ENCODE measurements at regions not wholly inside any gene's neighbourhood (a gene's known extent, or its start where the extent isn't known, plus 50 kb on each side); places are given as distances from the start of the nearest gene placed in this dataset.

GRCh38 chr2:67851956-67852824 lies 210.6 kb downstream of the C1D start:
- no peaks in the 10 kb centered on the region for H3K9me3 ChIP-seq (ENCODE audit: low read length)
- no peak overlapping the region for H3K9ac ChIP-seq (ENCODE audit: low read length)
- H2AFZ ChIP-seq (ENCODE audit: low read depth, low read length) = no peak overlapping the region
- no peaks in the 10 kb centered on the region for H3F3A ChIP-seq (ENCODE audit: insufficient read depth, low read length, poor library complexity, severe bottlenecking)
- TF ChIP-seq POLR2AphosphoS5 (IDR thresholded peaks at IDR 0.05) = no peak
- no peak for TF ChIP-seq RAD21 (conservative IDR thresholded peaks at IDR 0.05)
- TF ChIP-seq EP300 (conservative IDR thresholded peaks at IDR 0.05; ENCODE audit: poor library complexity, severe bottlenecking) = no peak
- TF ChIP-seq, protein P1, sequence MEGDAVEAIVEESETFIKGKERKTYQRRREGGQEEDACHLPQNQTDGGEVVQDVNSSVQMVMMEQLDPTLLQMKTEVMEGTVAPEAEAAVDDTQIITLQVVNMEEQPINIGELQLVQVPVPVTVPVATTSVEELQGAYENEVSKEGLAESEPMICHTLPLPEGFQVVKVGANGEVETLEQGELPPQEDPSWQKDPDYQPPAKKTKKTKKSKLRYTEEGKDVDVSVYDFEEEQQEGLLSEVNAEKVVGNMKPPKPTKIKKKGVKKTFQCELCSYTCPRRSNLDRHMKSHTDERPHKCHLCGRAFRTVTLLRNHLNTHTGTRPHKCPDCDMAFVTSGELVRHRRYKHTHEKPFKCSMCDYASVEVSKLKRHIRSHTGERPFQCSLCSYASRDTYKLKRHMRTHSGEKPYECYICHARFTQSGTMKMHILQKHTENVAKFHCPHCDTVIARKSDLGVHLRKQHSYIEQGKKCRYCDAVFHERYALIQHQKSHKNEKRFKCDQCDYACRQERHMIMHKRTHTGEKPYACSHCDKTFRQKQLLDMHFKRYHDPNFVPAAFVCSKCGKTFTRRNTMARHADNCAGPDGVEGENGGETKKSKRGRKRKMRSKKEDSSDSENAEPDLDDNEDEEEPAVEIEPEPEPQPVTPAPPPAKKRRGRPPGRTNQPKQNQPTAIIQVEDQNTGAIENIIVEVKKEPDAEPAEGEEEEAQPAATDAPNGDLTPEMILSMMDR (IDR thresholded peaks at IDR 0.05; ENCODE audit: poor library complexity, severe bottlenecking) = no peak
- no peak for TF ChIP-seq SMC3 (conservative IDR thresholded peaks at IDR 0.05; ENCODE audit: poor library complexity)
- TF ChIP-seq, protein P2, sequence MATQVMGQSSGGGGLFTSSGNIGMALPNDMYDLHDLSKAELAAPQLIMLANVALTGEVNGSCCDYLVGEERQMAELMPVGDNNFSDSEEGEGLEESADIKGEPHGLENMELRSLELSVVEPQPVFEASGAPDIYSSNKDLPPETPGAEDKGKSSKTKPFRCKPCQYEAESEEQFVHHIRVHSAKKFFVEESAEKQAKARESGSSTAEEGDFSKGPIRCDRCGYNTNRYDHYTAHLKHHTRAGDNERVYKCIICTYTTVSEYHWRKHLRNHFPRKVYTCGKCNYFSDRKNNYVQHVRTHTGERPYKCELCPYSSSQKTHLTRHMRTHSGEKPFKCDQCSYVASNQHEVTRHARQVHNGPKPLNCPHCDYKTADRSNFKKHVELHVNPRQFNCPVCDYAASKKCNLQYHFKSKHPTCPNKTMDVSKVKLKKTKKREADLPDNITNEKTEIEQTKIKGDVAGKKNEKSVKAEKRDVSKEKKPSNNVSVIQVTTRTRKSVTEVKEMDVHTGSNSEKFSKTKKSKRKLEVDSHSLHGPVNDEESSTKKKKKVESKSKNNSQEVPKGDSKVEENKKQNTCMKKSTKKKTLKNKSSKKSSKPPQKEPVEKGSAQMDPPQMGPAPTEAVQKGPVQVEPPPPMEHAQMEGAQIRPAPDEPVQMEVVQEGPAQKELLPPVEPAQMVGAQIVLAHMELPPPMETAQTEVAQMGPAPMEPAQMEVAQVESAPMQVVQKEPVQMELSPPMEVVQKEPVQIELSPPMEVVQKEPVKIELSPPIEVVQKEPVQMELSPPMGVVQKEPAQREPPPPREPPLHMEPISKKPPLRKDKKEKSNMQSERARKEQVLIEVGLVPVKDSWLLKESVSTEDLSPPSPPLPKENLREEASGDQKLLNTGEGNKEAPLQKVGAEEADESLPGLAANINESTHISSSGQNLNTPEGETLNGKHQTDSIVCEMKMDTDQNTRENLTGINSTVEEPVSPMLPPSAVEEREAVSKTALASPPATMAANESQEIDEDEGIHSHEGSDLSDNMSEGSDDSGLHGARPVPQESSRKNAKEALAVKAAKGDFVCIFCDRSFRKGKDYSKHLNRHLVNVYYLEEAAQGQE (IDR thresholded peaks at IDR 0.05; ENCODE audit: borderline replicate concordance) = no peak
- no peaks in the 10 kb centered on the region for H3K79me2 ChIP-seq (replicated peaks; ENCODE audit: insufficient read depth, low read length)
- no peak overlapping the region for H3K4me2 ChIP-seq (ENCODE audit: low read length)
- no peaks in the 10 kb centered on the region for H4K20me1 ChIP-seq (ENCODE audit: insufficient read depth)
- no peaks in the 10 kb centered on the region for H3K36me3 ChIP-seq (ENCODE audit: insufficient read depth, low read length)
- H3K4me3 ChIP-seq (ENCODE audit: low read length) = no peak overlapping the region
- H3K27me3 ChIP-seq (ENCODE audit: insufficient read depth, low read depth, low read length) = no peaks in the 10 kb centered on the region
- H3K27ac ChIP-seq (ENCODE audit: low read length) = no peak overlapping the region
- H3K9me2 ChIP-seq (ENCODE audit: insufficient read depth, low read length) = no peaks in the 10 kb centered on the region

GRCh38 chr2:67854103-67854743 lies 208.6 kb downstream of the C1D start:
- Histone ChIP-seq H3K9me2 (ENCODE audit: insufficient read depth, low read length) (no peaks in the 10 kb centered on the region), H3K79me2 (replicated peaks; ENCODE audit: insufficient read depth, low read length) (no peaks in the 10 kb centered on the region), H3K4me3 (ENCODE audit: low read length) (no peak overlapping the region), H3K36me3 (ENCODE audit: insufficient read depth, low read length) (no peaks in the 10 kb centered on the region), H3K9me3 (ENCODE audit: low read length) (no peaks in the 10 kb centered on the region), H3K9ac (ENCODE audit: low read length) (no peak overlapping the region), H3F3A (ENCODE audit: insufficient read depth, low read length, poor library complexity, severe bottlenecking) (no peaks in the 10 kb centered on the region), H3K27me3 (ENCODE audit: insufficient read depth, low read depth, low read length) (no peaks in the 10 kb centered on the region), H2AFZ (ENCODE audit: low read depth, low read length) (no peak overlapping the region), H3K27ac (ENCODE audit: low read length) (no peak overlapping the region), H3K4me2 (ENCODE audit: low read length) (no peak overlapping the region), H4K20me1 (ENCODE audit: insufficient read depth) (no peaks in the 10 kb centered on the region)
- TF ChIP-seq EZH2 (IDR thresholded peaks at IDR 0.05; ENCODE audit: borderline replicate concordance, insufficient read depth, low read length, poor library complexity, severe bottlenecking) (no peak), MXI1 (conservative IDR thresholded peaks at IDR 0.05; ENCODE audit: poor library complexity, severe bottlenecking) (no peak), SMC3 (conservative IDR thresholded peaks at IDR 0.05; ENCODE audit: poor library complexity) (no peak), EP300 (conservative IDR thresholded peaks at IDR 0.05; ENCODE audit: poor library complexity, severe bottlenecking) (no peak), TAF1 (IDR thresholded peaks at IDR 0.05; ENCODE audit: low read depth) (no peak), RAD21 (conservative IDR thresholded peaks at IDR 0.05) (no peak), POLR2AphosphoS5 (IDR thresholded peaks at IDR 0.05) (no peak)
- TF ChIP-seq, protein P1 (IDR thresholded peaks at IDR 0.05; ENCODE audit: poor library complexity, severe bottlenecking) = no peak
- TF ChIP-seq, protein P2 (IDR thresholded peaks at IDR 0.05; ENCODE audit: borderline replicate concordance) = no peak

Measured in neural cell (in vitro differentiated cells).